ENCODE measurements at regions not wholly inside any gene's neighbourhood (a gene's known extent, or its start where the extent isn't known, plus 50 kb on each side); places are given as distances from the start of the nearest gene placed in this dataset.

DNA sequence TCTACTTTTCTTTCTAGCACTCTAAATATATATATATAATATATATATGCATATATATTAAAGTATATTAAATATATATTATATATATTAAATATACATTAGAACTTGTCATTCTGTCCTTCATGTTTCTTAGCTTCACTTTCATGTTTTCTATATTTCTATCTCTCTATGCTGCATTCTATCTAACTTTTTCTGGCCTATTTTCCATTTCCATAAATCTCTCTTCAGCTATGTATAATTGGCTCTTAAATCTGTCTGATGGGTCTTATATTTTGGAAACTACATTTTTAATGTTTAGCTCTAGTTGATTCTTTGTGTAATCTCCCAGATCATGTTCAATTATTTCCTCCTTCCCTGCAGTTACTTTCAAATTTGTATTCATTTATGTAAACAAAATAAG lies 72.2 kb downstream of the MTNR1B start:
- TF ChIP-seq FOXK2 (IDR thresholded peaks at IDR 0.05), result no peak
- TF ChIP-seq ZNF207 (IDR thresholded peaks at IDR 0.05; ENCODE audit: borderline replicate concordance), result no peak
- TF ChIP-seq RFX5 (IDR thresholded peaks at IDR 0.05; ENCODE audit: low read depth, low read length), result no peak
- no peak for TF ChIP-seq EGR1 (IDR thresholded peaks at IDR 0.05; ENCODE audit: borderline replicate concordance in 1 of 2, low read depth in 2 of 2, low read length in 2 of 2)
- no peak for TF ChIP-seq POLR2A (IDR thresholded peaks at IDR 0.05; ENCODE audit: low read depth, low read length)
- TF ChIP-seq, protein P1, sequence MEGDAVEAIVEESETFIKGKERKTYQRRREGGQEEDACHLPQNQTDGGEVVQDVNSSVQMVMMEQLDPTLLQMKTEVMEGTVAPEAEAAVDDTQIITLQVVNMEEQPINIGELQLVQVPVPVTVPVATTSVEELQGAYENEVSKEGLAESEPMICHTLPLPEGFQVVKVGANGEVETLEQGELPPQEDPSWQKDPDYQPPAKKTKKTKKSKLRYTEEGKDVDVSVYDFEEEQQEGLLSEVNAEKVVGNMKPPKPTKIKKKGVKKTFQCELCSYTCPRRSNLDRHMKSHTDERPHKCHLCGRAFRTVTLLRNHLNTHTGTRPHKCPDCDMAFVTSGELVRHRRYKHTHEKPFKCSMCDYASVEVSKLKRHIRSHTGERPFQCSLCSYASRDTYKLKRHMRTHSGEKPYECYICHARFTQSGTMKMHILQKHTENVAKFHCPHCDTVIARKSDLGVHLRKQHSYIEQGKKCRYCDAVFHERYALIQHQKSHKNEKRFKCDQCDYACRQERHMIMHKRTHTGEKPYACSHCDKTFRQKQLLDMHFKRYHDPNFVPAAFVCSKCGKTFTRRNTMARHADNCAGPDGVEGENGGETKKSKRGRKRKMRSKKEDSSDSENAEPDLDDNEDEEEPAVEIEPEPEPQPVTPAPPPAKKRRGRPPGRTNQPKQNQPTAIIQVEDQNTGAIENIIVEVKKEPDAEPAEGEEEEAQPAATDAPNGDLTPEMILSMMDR (IDR thresholded peaks at IDR 0.05 in 2 of 3, conservative IDR thresholded peaks at IDR 0.05 in 1 of 3; ENCODE audit: control insufficient read depth in 2 of 3, extremely low read depth in 1 of 3, insufficient read depth in 1 of 3, low read depth in 3 of 3, low read length in 3 of 3), result no peak
- no peak for TF ChIP-seq RAD21 (IDR thresholded peaks at IDR 0.05; ENCODE audit: insufficient read depth, low read depth, low read length)
- TF ChIP-seq JUND (IDR thresholded peaks at IDR 0.05; ENCODE audit: low read depth, low read length), result no peak
- no peak for TF ChIP-seq KDM1A (IDR thresholded peaks at IDR 0.05; ENCODE audit: borderline replicate concordance)
- no peak for TF ChIP-seq ZNF274 (IDR thresholded peaks at IDR 0.05; ENCODE audit: insufficient read depth, insufficient read length)

Measured in GM12878 (cell line).